ENCODE measurements at regions not wholly inside any gene's neighbourhood (a gene's known extent, or its start where the extent isn't known, plus 50 kb on each side); places are given as distances from the start of the nearest gene placed in this dataset.

DNA sequence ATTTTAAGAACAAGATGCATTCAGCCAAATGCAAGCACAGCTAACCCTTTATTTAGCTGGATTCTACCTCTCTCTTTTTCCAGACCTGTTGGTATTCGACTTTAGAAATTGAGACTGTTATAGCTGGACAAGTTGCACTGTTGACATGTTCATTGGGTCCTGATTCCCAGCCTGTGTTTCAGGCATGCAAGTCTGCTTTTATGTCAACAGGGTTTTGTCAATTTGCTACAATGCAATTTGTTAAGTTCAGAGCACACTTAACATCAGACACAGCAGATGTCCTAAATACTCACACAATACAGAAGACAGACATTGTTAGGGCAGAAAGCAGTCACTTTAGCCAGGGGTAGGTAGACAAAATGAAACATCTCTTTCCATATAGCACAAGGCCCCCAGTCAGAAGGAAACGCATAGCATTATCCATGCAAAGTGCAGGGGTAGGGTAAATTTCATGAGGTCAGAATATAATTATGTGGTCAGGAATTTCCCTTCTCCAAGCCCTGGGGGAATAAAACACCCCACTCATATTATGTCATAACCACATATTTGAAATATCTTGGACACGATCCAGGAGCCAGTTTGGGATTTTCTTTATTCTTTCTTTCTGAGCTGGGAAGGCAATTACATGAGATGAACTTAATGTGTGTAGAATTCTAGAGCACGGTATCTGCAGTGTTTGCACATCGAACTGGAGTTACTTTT, 504.1 kb downstream of the NTRK3 start:
- Mint-ChIP-seq H3K9me3 (ENCODE audit: low read depth, unreplicated experiment) (peaks cover 18% of the 10 kb centered on the region), H3K27ac (ENCODE audit: unreplicated experiment) (no peak overlapping the region), H3K27me3 (ENCODE audit: unreplicated experiment) (no peaks in the 10 kb centered on the region), H3K36me3 (ENCODE audit: insufficient read depth, unreplicated experiment) (no peaks in the 10 kb centered on the region), H3K4me3 (ENCODE audit: low read depth, unreplicated experiment) (no peak overlapping the region), H3K4me1 (ENCODE audit: low read depth, unreplicated experiment) (no peaks in the 10 kb centered on the region)
- DNase-seq: peak; percentile 20
- TF ChIP-seq, protein P1, sequence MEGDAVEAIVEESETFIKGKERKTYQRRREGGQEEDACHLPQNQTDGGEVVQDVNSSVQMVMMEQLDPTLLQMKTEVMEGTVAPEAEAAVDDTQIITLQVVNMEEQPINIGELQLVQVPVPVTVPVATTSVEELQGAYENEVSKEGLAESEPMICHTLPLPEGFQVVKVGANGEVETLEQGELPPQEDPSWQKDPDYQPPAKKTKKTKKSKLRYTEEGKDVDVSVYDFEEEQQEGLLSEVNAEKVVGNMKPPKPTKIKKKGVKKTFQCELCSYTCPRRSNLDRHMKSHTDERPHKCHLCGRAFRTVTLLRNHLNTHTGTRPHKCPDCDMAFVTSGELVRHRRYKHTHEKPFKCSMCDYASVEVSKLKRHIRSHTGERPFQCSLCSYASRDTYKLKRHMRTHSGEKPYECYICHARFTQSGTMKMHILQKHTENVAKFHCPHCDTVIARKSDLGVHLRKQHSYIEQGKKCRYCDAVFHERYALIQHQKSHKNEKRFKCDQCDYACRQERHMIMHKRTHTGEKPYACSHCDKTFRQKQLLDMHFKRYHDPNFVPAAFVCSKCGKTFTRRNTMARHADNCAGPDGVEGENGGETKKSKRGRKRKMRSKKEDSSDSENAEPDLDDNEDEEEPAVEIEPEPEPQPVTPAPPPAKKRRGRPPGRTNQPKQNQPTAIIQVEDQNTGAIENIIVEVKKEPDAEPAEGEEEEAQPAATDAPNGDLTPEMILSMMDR (IDR thresholded peaks at IDR 0.05; ENCODE audit: unreplicated experiment): no peak
- BruUV-seq (replicated peaks): no TSS peak
- intact Hi-C loops (cut with micrococcal nuclease; ENCODE audit: unreplicated experiment): no loop called here
- CTCF ChIA-PET: no interaction called here

DNA sequence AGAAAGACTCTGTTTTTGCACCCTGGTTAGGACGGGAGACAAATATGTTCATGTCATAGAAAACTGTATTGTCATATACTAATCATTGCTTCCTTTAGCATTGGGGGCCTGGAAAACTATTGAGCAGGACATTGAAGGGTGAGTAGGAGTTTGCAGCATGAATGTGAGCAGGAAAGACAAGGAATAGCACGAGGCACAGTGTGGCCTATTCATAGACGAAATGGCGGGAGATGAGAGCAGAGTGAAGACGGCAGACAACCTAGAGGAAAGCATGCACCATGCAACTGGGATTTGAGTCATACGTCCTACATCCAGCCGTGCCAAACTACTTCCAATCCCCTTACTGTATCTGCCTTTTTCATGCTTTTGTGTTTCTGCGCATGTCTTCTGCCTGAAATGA, 508.1 kb downstream of the NTRK3 start:
- intact Hi-C loops (cut with micrococcal nuclease; ENCODE audit: unreplicated experiment): no loop called here
- DNase-seq: no peak
- CTCF ChIA-PET: no interaction called here
- no peak overlapping the region for H3K4me3 Mint-ChIP-seq (ENCODE audit: low read depth, unreplicated experiment)
- no peak overlapping the region for H3K27ac Mint-ChIP-seq (ENCODE audit: unreplicated experiment)
- BruUV-seq (replicated peaks): no TSS peak
- TF ChIP-seq, protein P1 (IDR thresholded peaks at IDR 0.05; ENCODE audit: unreplicated experiment): no peak
- no peaks in the 10 kb centered on the region for H3K36me3 Mint-ChIP-seq (ENCODE audit: insufficient read depth, unreplicated experiment)
- peaks cover 16% of the 10 kb centered on the region for H3K9me3 Mint-ChIP-seq (ENCODE audit: low read depth, unreplicated experiment)
- H3K4me1 Mint-ChIP-seq (ENCODE audit: low read depth, unreplicated experiment): no peaks in the 10 kb centered on the region
- H3K27me3 Mint-ChIP-seq (ENCODE audit: unreplicated experiment): no peaks in the 10 kb centered on the region

DNA sequence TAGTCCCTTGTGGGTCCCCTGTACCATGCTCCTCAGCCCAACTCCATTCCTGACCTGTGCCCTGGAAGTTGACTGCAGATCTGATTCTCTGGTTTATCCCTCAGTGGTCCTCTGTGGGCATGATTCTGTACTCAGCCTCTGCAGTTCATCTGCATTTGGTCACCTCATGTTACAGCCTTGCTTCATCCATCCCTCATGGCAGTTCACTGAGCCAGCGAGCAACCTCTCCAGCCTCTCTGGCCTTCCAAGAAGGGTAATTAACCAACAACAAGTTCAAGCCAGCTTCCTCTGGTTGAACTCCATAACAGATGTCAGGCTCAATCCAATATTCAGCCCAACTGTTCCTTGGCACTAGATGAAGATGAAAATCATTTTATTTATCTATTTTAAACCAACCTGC, 509.5 kb downstream of the NTRK3 start:
- CTCF ChIA-PET: no interaction called here
- TF ChIP-seq, protein P1 (IDR thresholded peaks at IDR 0.05; ENCODE audit: unreplicated experiment): no peak
- Mint-ChIP-seq H3K4me1 (ENCODE audit: low read depth, unreplicated experiment) (no peaks in the 10 kb centered on the region), H3K4me3 (ENCODE audit: low read depth, unreplicated experiment) (no peak overlapping the region), H3K27ac (ENCODE audit: unreplicated experiment) (no peak overlapping the region), H3K27me3 (ENCODE audit: unreplicated experiment) (no peaks in the 10 kb centered on the region), H3K36me3 (ENCODE audit: insufficient read depth, unreplicated experiment) (no peaks in the 10 kb centered on the region), H3K9me3 (ENCODE audit: low read depth, unreplicated experiment) (peaks cover 18% of the 10 kb centered on the region)
- no peak for DNase-seq
- no TSS peak for BruUV-seq (replicated peaks)
- intact Hi-C loops (cut with micrococcal nuclease; ENCODE audit: unreplicated experiment): no loop called here

DNA sequence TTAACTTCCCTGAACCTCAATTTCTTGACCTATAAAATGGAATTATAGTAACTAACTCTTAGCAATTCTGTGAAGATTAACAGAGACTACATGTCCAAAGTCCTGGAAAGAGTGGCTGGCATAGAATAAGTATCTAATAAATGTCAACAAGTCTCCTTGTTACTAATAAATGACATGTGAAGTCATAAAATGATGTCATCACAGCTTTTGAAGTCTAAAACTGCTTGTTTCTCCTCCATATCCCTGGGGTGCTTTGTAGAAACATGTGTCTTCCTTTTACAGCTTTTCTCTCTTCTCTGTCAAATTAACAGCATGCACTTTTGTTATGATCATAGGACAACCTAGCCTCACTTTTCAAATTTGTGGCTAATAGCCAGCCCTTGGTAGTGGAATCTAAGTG, 510.2 kb downstream of the NTRK3 start:
- CTCF ChIA-PET: no interaction called here
- BruUV-seq (replicated peaks): no TSS peak
- intact Hi-C loops (cut with micrococcal nuclease; ENCODE audit: unreplicated experiment): no loop called here
- DNase-seq: no peak
- Mint-ChIP-seq H3K27ac (ENCODE audit: unreplicated experiment) (no peak overlapping the region), H3K4me3 (ENCODE audit: low read depth, unreplicated experiment) (no peak overlapping the region), H3K27me3 (ENCODE audit: unreplicated experiment) (no peaks in the 10 kb centered on the region), H3K4me1 (ENCODE audit: low read depth, unreplicated experiment) (no peaks in the 10 kb centered on the region), H3K36me3 (ENCODE audit: insufficient read depth, unreplicated experiment) (no peaks in the 10 kb centered on the region), H3K9me3 (ENCODE audit: low read depth, unreplicated experiment) (peaks cover 18% of the 10 kb centered on the region)
- TF ChIP-seq, protein P1 (IDR thresholded peaks at IDR 0.05; ENCODE audit: unreplicated experiment): no peak
